Activated T-helper 1 cell treated with Interleukin-2 at 50 U/mL for 16 hours (primary cell): ENCODE measurements at regions not wholly inside any gene's neighbourhood (a gene's known extent, or its start where the extent isn't known, plus 50 kb on each side); places are given as distances from the start of the nearest gene placed in this dataset.
"Not testable (repeated sequence)": the region's sequence is repeated elsewhere in the genome, so short reads cannot be mapped to it uniquely, and the experiment has no call there.

Source experiments
- DNase-seq: peaks from one replicate; pipeline ENCODE4 v3.0.0-alpha.2; 2020; ENCODE audit warnings: low read depth

DNA sequence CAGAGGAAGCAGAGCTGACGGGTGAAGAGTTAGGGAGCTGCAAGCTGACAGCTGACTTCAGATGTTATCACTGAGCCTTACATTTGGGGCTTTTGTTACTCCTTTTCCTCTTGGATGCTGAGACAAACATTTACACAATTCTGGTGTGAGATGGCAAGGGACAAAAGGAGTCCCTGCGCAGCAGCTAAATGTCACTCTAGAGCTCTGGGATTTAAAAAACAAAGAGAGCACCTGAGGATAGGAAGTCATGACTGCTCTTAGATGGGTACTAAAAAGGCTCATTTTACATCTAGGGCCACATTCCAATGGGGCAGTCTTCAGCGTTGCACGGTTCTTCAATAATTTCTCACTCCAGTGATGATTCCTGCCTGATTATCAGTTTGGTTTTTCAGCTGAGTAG lies 204.5 kb downstream of the RAB38 start:
- no peak for DNase-seq

DNA sequence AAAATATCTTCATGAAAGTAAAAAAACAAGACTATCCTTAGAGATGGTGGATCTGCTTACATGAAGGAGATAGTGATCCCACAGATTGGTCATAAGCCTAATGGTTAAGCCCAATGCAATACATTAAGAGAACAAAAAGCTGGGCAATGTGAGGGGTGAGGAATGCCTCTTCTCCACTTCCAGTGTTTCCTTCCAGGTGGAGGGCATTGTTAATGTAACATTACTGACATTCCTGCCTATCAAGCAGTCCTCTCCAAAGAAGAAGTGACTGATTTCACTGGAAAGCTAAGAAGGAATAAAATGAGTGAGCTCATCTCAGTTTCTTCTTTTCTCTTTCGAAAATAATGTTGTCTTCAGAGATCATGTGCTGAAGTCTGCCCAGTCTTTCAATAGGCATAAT lies 207.8 kb downstream of the RAB38 start:
- DNase-seq = no peak

DNA sequence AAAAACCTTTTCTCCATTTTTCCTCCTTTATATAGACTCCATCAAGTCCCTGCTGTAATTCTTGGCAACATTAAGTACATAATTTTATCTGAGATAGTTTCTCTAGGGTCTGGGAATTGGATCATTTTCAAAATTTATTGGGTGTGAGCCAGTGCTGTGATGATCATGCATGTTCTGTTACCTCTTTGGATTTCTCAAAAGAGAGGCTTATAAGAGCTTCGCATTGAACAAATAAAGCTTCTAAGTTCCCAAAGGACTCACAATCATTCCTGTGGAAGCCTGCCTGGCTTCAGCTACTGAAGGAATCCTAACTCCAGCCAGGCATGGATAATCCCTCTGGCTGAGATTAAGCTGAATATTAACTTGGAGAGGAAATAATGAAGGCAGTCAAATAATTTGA lies 208.5 kb downstream of the RAB38 start:
- no peak for DNase-seq

- DNase-seq = no peak
Observed at GRCh38 chr11:87966216-87966615, 209.0 kb downstream of the RAB38 start.

GRCh38 chr11:87961606-87962005 lies 213.6 kb downstream of the RAB38 start:
- no peak for DNase-seq

DNA sequence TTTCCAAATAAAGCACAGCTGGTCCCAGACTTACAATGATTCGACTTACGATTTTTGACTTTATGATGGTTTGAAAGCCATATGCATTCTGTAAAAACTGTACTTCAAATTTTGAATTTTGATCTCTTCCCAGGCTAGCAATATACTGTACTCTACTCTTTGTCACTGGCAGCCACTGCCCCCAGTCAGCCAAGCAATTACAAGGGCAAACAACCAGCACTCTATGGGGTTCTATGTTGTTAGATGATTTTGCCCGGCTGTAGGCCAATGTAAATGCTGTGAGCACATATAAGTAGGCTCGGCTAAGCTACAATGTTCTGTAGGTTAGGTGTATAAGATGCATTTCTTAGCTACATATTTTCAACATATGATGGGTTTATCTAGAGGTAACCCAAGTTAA lies 217.3 kb downstream of the RAB38 start:
- no peak for DNase-seq

DNA sequence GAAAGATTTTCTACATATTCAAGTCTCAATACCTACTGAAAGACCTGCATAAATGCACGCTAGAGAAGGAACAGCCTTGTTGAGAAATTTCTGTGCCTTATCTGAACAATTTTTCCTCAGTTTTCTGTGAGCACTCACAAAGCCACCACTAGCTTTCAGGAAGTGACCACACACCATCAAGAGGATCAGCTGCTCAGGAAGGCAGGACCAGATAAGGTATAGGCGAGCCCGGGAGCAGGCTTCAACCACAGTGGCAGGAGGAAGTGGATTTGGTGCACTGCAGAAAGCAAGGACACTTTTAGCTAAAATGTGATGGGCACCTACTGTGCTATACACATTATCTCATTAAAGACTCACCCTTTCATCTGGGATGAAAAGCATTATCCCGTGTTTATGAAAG lies 220.8 kb downstream of the RAB38 start:
- no peak for DNase-seq

- DNase-seq = no peak
Observed at GRCh38 chr11:87942786-87943185, 232.5 kb downstream of the RAB38 start.

DNA sequence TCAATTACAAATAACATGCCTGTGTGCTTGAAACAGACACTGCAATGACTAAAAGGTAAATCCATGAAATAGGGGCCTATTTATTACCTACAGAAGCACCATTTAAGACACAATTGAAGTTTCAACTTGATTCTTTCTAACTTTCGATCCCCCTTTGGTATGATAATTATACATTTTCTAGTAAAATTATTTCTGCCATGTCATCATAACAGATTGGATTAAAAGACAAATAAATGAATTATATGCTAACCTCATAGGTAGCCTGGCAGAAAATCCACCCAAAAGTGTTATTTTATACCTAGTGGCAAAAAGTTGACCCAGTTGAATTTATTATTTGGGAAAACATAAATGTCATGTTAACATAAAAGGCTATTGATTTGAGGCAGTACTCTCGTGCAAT lies 241.1 kb downstream of the RAB38 start:
- DNase-seq = no peak

DNA sequence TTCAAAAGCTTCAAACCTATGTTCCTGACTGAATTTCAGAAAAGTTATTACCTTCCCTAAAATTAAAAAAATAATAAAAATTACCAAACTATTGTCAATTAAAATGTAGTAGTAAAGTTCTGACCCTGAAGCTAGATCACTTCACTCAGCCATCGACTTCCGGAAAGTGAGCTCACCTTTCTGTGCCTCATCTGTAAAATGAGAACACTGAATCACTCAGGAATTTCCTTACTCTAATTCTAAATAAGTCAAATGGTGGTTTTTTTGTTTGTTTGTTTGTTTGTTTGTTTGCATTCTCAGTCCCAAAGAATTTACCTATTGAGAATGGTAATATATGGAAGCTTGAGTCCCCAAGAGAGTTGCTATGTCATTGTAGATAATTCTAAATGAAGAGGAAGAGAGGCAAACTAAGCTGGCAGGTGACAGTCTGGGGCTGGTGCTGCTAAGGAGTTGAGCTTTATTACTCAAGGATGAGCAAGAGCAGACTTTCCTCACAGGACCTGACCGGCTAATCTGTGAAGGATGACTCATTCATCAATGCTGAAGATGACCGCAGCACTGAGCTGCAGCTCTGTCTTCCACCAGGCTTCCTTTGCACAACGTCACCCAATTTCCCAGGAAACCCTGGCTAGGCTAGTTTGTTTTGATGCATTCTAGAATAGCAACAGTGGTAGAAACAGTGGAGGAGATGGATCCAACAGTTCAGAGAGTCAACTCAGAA lies 248.8 kb downstream of the RAB38 start:
- no peak for DNase-seq

DNA sequence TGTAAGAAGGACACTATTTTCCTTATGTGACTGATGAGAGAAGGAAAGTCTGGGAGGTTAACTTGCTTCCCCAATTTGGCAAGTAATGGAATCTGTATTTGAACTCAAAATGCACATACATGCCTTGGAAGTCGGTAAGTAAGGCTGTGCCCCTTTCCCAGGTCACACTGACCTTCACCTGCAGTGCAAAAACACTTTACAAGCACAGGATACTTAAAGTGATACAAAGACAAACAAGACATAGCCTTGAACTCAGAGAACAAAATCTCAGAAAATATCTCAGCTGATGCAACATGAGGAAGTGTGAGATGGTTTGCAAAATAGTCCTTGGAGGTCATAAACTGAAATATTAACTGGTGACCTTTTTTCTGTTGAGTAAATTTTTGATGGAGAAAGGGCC lies 251.1 kb downstream of the RAB38 start:
- DNase-seq = no peak

GRCh38 chr11:87917111-87917510 lies 258.1 kb downstream of the RAB38 start:
- DNase-seq = no peak

DNA sequence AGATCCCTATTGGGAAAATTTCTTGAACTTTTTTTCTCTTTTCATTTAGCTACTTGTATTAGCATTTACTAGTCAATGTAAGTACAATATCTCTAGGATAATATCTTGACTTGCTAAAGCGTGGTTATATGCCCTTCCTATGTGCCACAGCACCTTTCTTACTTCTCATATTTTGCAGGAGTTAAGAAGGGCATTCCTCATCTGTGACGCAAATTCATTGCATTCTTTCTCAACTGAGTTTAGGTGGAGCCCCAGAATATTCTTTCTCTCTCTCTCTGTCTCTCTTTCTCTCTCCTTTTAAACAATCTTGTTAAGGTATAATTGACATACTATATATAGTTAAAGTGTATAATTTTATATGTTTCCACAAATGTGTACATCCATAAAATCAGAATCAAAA lies 266.1 kb downstream of the RAB38 start:
- DNase-seq = no peak

- DNase-seq = no peak
Observed at GRCh38 chr11:87908086-87908485, 267.2 kb downstream of the RAB38 start.

- no peak for DNase-seq
Observed at GRCh38 chr11:87903345-87903744, 271.9 kb downstream of the RAB38 start.

DNA sequence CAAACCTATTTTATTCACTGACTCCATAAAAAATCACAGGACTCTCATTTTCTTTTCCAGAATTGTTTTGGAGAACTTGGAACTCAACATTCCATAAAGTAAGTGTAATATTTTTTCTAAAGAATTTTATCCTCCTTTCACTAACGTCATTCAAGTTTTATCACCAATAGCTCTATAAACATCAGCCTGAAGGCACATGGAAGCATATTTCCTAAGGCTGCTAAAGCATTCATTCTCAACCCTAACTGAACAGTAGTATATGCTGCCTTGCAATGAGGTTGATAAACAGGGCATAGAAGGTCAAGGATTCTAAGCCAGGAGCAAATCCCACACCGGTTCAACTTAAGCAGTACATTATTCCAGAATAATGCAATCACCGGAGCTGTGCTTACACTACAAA lies 273.9 kb downstream of the RAB38 start:
- DNase-seq = no peak

- DNase-seq = no peak
Observed at GRCh38 chr11:87897921-87898320, 277.3 kb downstream of the RAB38 start.

GRCh38 chr11:87897071-87897470 lies 278.2 kb downstream of the RAB38 start:
- DNase-seq = no peak

- no peak for DNase-seq
Observed at GRCh38 chr11:87894961-87895360, 280.3 kb downstream of the RAB38 start.

DNA sequence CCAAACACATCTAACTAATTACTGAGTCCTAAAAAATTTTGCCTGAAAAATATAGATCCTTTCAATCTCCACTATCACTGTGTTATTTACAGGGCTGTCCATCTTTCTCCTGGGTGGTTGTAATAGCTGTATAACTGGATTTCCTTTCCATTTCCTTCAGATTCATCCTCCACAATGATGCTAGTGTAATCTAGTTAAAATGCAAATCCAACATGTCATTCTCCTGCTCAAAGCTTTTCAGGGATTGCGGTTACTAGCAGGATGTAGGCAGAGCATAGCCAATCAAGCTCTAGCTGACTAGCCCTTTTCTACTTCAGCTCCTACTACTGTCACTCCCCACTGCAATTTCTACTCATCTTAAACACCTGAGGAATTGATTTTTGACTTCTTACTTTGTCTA lies 283.0 kb downstream of the RAB38 start:
- DNase-seq = no peak

DNA sequence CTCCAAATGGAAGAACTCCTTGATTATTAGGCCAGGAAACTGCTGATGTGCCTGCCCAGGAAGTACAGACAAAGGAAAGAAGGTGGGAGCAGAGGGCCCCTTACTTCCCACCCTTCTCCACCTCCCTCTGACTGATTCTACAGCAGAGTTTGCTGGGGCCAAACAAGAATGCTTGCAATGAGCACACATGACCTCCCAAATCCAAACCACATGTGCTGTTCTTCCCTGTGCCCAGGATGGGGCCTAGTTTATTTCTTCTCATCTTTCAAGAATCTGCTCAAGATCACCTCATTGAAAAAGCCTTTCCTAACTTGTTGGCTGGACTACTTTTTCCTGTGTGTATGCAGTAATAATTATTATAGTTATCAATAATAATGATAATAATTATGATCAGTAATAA lies 286.1 kb downstream of the RAB38 start:
- DNase-seq = no peak

DNA sequence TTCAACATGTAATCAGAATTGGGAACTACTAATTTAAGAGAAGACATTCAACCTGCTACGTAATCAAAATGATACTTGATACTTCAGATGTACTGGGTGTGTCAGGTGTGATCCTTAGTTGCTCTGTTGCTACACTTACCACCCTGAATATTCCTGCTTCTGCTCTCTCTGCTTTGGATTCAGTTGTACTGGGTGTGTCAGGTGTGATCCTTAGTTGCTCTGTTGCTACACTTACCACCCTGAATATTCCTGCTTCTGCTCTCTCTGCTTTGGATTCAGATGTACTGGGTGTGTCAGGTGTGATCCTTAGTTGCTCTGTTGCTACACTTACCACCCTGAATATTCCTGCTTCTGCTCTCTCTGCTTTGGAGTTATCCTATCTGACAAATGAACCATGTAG lies 290.2 kb downstream of the RAB38 start:
- DNase-seq = not testable (repeated sequence)

DNA sequence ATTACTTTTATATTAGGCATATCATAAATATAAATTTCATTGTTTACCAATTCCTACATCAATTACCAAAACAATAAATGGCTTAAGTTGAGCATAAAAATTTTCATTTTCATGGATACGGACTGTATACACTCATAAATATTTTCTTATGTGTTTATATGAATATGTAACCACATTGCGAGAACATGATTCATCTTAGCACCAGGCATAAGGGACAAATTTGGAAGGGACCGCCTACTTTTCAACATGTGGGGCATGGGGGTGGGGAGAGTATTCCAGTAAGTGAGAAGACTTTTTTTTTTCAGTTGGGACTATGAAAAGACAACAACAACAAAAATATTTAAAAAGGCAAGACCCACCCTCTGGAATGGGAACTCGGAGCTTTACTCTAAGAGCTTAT lies 296.1 kb downstream of the RAB38 start:
- DNase-seq = no peak

DNA sequence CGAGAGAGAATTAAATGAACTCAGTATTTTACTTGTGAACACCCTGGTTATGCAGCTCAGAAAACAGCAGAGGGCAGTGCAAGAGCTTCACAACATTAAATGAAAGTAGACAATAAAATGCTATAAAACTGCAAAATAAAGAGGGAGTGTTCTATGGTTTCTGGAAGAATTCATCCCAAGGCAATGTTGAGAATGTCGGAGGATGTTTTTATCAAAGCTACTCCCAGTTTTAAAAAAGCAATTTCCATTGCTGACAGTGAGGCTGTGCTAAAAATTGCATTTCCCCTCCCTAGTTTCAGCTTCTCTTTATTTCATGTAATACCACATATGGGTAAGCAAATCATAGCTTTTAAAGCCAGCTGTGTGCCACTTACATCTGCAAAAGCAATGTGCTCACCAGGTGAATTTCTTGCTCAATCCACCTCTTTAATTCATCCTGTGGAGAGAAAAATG lies 296.8 kb downstream of the RAB38 start:
- no peak for DNase-seq

DNA sequence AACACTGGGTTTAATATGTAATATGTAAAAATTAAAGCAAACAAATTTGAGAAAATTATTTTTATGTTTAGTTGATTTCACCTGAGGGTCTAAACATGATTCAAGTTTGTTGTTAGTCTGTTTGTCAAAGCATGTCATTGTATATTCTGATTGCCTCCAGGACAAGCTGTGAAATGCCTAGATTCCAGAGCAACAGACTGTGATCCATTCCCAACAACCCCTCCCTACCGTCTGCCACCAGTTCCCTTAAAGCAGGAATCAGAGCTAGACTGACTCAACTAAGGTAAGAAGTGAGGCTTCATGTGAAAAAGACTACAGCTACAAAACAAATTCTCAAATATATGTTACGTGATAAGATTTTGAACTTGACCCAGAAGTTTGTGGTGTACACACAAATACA lies 304.2 kb downstream of the RAB38 start:
- DNase-seq = no peak
